HG03066 (cell line): ENCODE measurements at regions not wholly inside any gene's neighbourhood (a gene's known extent, or its start where the extent isn't known, plus 50 kb on each side); places are given as distances from the start of the nearest gene placed in this dataset.
"Not testable (repeated sequence)": the region's sequence is repeated elsewhere in the genome, so short reads cannot be mapped to it uniquely, and the experiment has no call there.

Experiments
- ATAC-seq: cut with Tn5 transposase; IDR thresholded peaks from one replicate; pipeline ENCODE4 v1.9.1; 2021; ENCODE audit warnings: low read depth; ENCODE audit not compliant: unreplicated experiment

DNA sequence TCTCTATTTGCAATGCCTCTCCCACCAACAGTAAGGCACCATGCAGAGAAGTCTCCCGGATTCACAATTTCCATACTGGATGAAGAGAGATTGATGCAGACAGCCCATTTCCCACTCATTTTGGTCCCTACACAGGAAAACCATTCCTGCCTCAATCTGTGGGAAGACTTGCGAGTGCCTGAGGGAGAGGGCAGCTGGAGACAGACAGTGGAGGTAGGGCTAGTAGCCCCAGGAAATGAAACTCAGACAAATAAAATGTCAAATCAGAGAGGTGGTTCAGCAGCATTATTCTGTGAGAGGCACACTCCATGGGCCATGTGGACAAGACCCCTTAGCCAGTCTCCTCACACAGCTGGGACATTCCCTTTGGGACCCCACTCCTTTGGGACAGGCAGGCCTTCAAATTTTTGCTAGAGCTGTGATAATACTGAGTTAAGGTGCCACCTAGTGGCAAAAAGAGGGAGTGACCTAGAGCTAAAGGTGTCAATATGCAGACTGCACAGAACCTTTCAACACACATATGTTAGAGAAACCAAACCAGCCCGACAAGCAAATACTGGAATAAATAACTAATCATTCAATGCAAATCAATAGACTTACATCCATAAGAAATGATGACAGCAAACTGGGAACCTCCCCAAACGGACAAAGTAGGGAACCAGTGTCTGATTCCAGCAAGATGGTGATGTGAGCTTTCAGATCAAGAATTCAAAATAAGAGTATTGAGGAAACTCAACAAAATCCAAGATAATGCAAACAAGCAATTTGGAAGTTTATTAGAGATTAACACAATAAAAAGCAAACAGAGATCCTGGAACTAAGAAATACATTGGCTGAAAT lies 1865.3 kb upstream of the AGA start:
- ATAC-seq: peak; percentile 93

GRCh38 chr4:179313823-179314222 lies 1871.6 kb upstream of the AGA start:
- ATAC-seq: no peak

DNA sequence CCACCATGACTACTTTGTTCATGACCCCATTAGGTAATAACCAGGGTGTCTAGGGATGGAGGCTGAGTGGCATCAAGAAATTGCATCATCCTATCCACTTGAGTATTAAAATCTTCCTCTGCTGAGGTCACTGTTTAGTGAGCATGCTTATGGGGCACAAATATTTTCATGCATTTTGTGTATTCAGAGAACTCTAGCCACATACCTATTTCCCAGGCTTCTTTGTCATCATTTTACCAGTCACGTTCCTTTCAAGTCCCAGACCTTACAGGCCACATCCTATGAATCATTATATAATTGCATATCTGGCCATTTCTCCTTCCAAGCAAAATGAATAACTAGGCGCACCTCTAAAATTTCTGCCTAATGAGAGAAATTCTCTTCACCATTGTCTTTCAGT lies 1882.9 kb upstream of the AGA start:
- ATAC-seq: no peak

- no peak for ATAC-seq
These were observed 1886.4 kb upstream of the AGA start for GRCh38 chr4:179328627-179329026.

- no peak for ATAC-seq
These were observed 1889.1 kb upstream of the AGA start for GRCh38 chr4:179331362-179331761.

- no peak for ATAC-seq
These were observed 1902.6 kb upstream of the AGA start for GRCh38 chr4:179344861-179345260.

- ATAC-seq: no peak
These were observed 1910.0 kb upstream of the AGA start for GRCh38 chr4:179352221-179352620.

DNA sequence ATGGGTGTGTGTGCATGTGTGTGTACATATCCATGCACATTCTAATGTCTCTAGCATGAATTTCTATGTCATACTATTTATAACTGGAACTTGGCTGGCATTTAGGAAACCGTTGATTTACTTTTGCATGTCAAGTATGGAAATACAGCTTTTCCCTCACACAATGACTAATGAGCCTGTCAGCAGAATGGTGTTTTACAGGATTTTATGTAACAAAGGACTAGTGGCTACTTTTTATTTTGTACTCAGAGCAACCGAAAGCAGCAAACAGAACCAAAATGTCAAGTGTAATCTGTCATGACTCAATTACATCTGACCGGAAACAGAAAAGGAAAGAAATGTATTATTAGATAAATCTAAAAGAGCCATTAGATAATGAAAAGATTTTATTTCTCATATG lies 1911.5 kb upstream of the AGA start:
- ATAC-seq: no peak

DNA sequence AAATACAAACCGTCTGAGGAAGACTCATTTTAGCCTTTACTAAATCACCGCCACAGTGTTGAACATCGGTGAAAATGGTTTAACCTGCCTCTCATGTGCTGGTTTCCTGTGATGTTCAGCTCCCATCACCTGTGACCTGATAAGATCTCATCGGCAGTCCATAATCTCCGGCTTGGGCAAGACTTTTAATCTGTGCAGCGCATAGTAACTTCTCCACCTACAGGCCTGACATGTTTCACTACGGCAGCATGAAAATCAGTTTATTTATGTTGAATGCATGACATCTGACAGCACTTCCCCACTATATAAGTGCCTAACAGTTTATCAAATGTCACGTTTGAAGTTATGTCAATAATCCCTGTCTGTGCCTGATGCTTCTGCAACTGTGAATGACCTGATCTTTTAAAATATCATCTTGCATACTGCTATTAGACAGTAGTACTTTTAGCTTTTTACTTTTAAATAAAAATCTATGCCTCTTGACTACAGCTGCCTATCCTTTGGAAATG lies 1919.8 kb upstream of the AGA start:
- ATAC-seq: no peak

DNA sequence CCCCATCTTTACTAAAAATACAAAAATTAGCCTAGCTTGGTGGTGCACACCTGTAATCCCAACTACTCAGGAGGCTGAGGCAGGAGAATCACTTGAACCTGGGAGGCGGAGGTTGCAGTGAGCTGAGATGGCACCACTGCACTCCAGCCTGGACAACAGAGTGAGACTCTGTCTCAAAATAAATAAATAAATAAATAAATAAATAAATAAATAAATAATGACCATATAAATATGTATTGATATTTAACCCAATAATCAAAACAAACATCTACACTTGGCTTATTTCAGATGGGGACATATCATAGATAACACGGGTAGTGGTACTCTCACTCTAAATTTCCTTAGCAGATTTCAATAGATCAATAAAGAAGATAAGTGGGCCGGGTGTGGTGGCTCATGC lies 1923.7 kb upstream of the AGA start:
- not testable (repeated sequence) for ATAC-seq

DNA sequence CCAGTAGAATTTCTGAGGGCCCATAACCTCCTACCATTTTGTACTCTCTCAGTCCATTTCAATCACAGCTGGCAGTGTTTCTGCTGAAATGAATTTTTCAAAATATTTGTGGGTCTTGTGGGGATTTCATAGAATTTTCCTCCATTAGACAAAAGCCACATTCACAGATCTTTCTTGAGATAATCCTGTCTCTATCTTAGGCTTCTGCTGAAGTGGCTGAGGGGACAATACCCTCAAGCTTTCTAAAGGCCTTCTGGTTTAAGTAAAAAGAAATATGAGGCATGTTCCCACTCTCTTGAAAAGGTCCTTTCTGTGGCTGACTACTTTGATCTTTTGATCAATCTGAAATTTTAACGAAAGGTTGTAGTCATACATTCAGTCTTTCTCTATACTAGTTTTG lies 1930.0 kb upstream of the AGA start:
- ATAC-seq: no peak

DNA sequence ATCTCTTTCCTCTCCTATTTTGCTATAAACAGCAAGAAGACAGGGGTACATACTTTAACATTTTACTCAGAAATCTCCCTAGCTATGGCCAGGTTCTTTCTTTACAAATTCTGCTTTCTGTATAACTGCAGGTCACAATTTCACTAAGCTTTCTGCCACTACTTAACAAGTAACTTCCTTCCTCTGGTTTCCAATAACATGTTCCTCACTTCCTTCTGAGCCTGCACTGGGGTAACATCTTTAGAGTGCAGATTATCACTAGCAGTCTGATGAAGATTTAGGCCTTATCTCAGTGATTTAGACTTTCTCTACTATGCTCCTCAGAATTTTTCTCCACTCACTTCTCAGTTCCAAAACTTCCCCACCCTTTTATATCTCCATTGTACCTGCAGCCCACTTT lies 1930.5 kb upstream of the AGA start:
- no peak for ATAC-seq

DNA sequence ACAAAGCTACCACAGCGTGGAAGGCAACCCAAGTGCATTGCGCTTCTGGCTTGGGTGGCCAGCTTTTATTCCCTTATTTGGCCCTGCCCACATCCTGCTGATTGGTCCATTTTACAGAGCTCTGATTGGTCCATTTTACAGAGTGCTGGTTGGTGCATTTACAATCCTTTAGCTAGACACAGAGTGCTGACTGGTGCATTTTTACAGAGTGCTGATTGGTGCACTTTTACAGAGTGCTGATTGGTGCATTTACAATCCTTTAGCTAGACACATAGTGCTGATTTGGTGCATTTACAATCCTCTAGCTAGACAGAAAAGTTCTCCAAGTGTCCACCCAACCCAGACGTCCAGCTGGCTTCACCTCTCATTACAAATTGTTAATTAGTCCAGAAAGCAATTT lies 1936.6 kb upstream of the AGA start:
- not testable (repeated sequence) for ATAC-seq

DNA sequence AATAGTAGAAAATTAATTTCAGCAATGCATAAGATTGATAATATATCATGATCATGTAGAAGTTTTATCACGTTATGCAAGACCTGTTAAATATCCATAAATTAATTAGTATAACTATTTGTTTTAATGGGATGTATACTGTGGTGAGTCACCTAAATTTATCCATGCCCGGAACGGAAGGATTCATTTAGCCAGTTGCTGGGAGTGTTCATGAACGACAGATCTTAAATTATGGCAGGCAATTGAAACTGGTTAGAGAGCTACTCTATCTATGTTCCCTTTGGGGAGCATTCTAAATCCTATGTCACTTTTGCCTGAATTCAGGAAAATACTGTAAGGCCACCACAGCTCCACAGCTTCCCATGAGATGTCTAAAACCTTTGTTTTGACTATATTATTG lies 1950.5 kb upstream of the AGA start:
- no peak for ATAC-seq

GRCh38 chr4:179398414-179398813 lies 1956.2 kb upstream of the AGA start:
- ATAC-seq: no peak

- no peak for ATAC-seq
These were observed 1957.0 kb upstream of the AGA start for GRCh38 chr4:179399054-179399782.

- ATAC-seq: no peak
These were observed 1973.0 kb upstream of the AGA start for GRCh38 chr4:179415037-179415846.

DNA sequence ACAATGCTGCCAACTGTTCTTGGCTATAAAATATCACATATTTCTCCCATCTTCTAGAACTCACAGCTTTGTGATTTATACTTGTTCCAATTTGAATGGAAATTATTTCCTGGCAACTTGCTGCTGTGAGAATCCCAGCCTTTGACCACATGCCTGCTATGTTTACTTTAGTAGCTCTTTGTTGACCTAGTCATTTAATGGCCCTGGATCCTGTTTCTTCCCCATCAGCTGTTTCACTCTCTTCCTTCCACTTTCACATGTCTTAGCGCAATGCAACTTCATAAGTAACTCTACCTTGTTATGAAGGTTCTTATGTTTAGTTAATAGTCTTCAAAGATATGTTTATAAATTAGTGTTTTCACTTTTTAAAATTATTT lies 1973.6 kb upstream of the AGA start:
- ATAC-seq: no peak

DNA sequence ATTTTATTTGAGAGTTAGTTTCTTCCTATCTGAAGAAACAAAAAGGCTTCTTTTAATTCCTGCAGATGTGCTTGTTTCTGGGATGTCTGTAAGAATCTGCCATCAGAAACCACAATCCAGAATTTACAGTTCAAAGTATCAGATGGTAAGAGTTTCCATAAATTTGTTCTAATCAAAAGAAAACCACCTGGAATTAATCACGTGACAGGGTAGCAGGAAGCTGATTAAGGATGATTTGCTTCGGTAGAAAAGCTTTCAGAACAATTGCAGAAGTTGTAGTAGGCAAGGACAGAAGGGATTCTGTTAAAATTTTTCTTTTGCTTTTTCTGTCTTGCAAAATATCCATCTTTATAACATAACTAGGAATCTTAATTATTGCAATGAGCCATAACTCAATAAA lies 1975.1 kb upstream of the AGA start:
- no peak for ATAC-seq

GRCh38 chr4:179437962-179438361 lies 1995.7 kb upstream of the AGA start:
- no peak for ATAC-seq

DNA sequence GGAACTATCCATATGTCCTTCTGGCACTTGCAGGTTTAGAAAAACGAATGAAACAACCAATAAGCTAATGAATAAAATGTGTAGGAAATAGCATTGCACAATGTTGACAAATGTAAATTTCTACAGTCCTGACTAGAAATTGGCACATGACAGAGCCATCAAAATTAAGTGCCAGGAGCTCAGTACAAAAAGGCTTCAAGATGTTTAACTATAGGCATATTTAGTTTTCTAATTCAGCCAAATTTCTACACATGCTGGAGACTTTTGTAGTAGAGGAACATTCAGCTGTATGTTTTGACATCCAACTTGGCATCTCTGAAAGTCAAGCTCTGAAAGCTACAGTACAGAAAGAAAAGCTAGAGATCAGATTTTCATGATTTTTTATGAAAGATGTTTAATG lies 1999.4 kb upstream of the AGA start:
- ATAC-seq: no peak
